GM23248 (cell line): ENCODE measurements at regions not wholly inside any gene's neighbourhood (a gene's known extent, or its start where the extent isn't known, plus 50 kb on each side); places are given as distances from the start of the nearest gene placed in this dataset.

Experiments
- DNase-seq: peaks from one replicate; pipeline ENCODE4 v3.0.0-alpha.2; 2015
- H2AFZ ChIP-seq: fragments of 200-600 bp; sonication (generic); 2 replicates; pipeline ENCODE4 v1.6.1; 2016; ENCODE audit warnings: antibody characterized with exemption
- H3F3A ChIP-seq: fragments of 200-600 bp; sonication (generic); 2 replicates; pipeline ENCODE4 v1.6.1; 2016; ENCODE audit warnings: mild to moderate bottlenecking, antibody characterized with exemption, mixed run types; ENCODE audit not compliant: insufficient read depth
- H3K27ac ChIP-seq: fragments of 200-600 bp; sonication (generic); 2 replicates; pipeline ENCODE4 v1.5.1; 2016; ENCODE audit warnings: mild to moderate bottlenecking
- H3K27me3 ChIP-seq: fragments of 200-600 bp; sonication (generic); replicated peaks from 2 replicates; pipeline ENCODE4 v1.6.1; 2016; ENCODE audit warnings: mild to moderate bottlenecking; ENCODE audit not compliant: insufficient read depth
- H3K36me3 ChIP-seq: fragments of 200-600 bp; sonication (generic); 2 replicates; pipeline ENCODE4 v1.6.1; 2016; ENCODE audit warnings: low read depth, mild to moderate bottlenecking
- H3K4me1 ChIP-seq: fragments of 200-600 bp; sonication (generic); 2 replicates; pipeline ENCODE4 v1.6.1; 2016; ENCODE audit warnings: mild to moderate bottlenecking; ENCODE audit not compliant: insufficient read depth
- H3K4me2 ChIP-seq: fragments of 200-600 bp; sonication (generic); one replicate; pipeline ENCODE4 v1.6.1; 2016; ENCODE audit warnings: mild to moderate bottlenecking; ENCODE audit not compliant: unreplicated experiment
- H3K4me3 ChIP-seq: fragments of 200-600 bp; sonication (generic); 2 replicates; pipeline ENCODE4 v1.5.1; 2016; ENCODE audit warnings: mild to moderate bottlenecking
- H3K79me2 ChIP-seq: fragments of 200-600 bp; sonication (generic); 2 replicates; pipeline ENCODE4 v1.6.1; 2016; ENCODE audit warnings: mild to moderate bottlenecking; ENCODE audit not compliant: insufficient read depth
- H3K9ac ChIP-seq: fragments of 200-600 bp; sonication (generic); 2 replicates; pipeline ENCODE4 v1.6.1; 2016; ENCODE audit warnings: mild to moderate bottlenecking
- H3K9me2 ChIP-seq: fragments of 200-600 bp; sonication (generic); 2 replicates; pipeline ENCODE4 v1.6.1; 2016; ENCODE audit warnings: mixed run types, mild to moderate bottlenecking, moderate library complexity; ENCODE audit not compliant: insufficient read depth
- H3K9me3 ChIP-seq: fragments of 200-600 bp; sonication (generic); one replicate; pipeline ENCODE4 v1.6.1; 2017; ENCODE audit warnings: low read depth
- H4K20me1 ChIP-seq: fragments of 200-600 bp; sonication (generic); 2 replicates; pipeline ENCODE4 v1.6.0; 2016; ENCODE audit not compliant: insufficient read depth
- EZH2 ChIP-seq: fragments of 200-600 bp; sonication (generic); IDR thresholded peaks from 2 replicates; pipeline ENCODE4 v1.6.1; 2018; ENCODE audit warnings: antibody characterized with exemption, mild to moderate bottlenecking; ENCODE audit not compliant: insufficient read depth, poor library complexity, severe bottlenecking
- EZH2phosphoT487 ChIP-seq: fragments of 200-600 bp; sonication (generic); IDR thresholded peaks from 2 replicates; pipeline ENCODE4 v1.6.1; 2018; ENCODE audit warnings: antibody characterized with exemption, moderate library complexity, mild to moderate bottlenecking, low read depth; ENCODE audit not compliant: insufficient read depth
- WGBS, 2 experiments: methylation state at CpG; one replicate each; pipeline ENCODE4 v1.1.6; 2015 to 2017; ENCODE audit warnings: low lambda C conversion rate in 2 of 2, low coverage in 1 of 2; ENCODE audit errors: missing lambda C conversion rate in 2 of 2; 5-methylcytosine and 5-hydroxymethylcytosine counted together
- in situ Hi-C: fragments of 300-500 bp; cut with MboI; formaldehyde crosslinking; loops from 2 replicates; pipeline ENCODE4 v1.15.0; 2020

- H3K79me2 ChIP-seq: no peaks in the 10 kb centered on the region
- H3K27ac ChIP-seq: no peak overlapping the region
- no peaks in the 10 kb centered on the region for H3K4me1 ChIP-seq
- H3K4me3 ChIP-seq: no peak overlapping the region
- no peaks in the 10 kb centered on the region for H3K27me3 ChIP-seq
- no peaks in the 10 kb centered on the region for H3F3A ChIP-seq
- H3K4me2 ChIP-seq: no peak overlapping the region
- H3K9me3 ChIP-seq: no peaks in the 10 kb centered on the region
- no peak for DNase-seq
- no peaks in the 10 kb centered on the region for H3K36me3 ChIP-seq
- no peaks in the 10 kb centered on the region for H4K20me1 ChIP-seq
- no peak for TF ChIP-seq EZH2phosphoT487
- no peak for TF ChIP-seq EZH2
- in situ Hi-C loops: no loop called here
- 22 to 36% methylated on average over 4 of the region's 4 CpGs for WGBS, 2 experiments
- no peaks in the 10 kb centered on the region for H3K9me2 ChIP-seq
- H3K9ac ChIP-seq: no peak overlapping the region
- no peak overlapping the region for H2AFZ ChIP-seq
These were observed 236.9 kb downstream of the EPM2A start for GRCh38 chr6:145498425-145498824.

GRCh38 chr6:145502416-145502815 lies 232.9 kb downstream of the EPM2A start:
- no peaks in the 10 kb centered on the region for H3K36me3 ChIP-seq
- 0 to 5% methylated on average over 1 of the region's 1 CpG for WGBS, 2 experiments
- no peak overlapping the region for H3K27ac ChIP-seq
- no peaks in the 10 kb centered on the region for H3K9me2 ChIP-seq
- no peaks in the 10 kb centered on the region for H3K4me1 ChIP-seq
- in situ Hi-C loops: no loop called here
- H4K20me1 ChIP-seq: no peaks in the 10 kb centered on the region
- H3K27me3 ChIP-seq: no peaks in the 10 kb centered on the region
- H3F3A ChIP-seq: no peaks in the 10 kb centered on the region
- H2AFZ ChIP-seq: no peak overlapping the region
- H3K4me3 ChIP-seq: no peak overlapping the region
- peak; percentile 12 for DNase-seq
- no peaks in the 10 kb centered on the region for H3K9me3 ChIP-seq
- TF ChIP-seq EZH2: no peak
- TF ChIP-seq EZH2phosphoT487: no peak
- H3K79me2 ChIP-seq: no peaks in the 10 kb centered on the region
- no peak overlapping the region for H3K9ac ChIP-seq
- H3K4me2 ChIP-seq: no peak overlapping the region

- TF ChIP-seq EZH2 (no peak), EZH2phosphoT487 (no peak)
- H3K36me3 ChIP-seq: no peaks in the 10 kb centered on the region
- no peak for DNase-seq
- H3K4me3 ChIP-seq: no peak overlapping the region
- no peaks in the 10 kb centered on the region for H4K20me1 ChIP-seq
- H3K4me2 ChIP-seq: no peak overlapping the region
- H2AFZ ChIP-seq: no peak overlapping the region
- no peaks in the 10 kb centered on the region for H3F3A ChIP-seq
- H3K9me3 ChIP-seq: no peaks in the 10 kb centered on the region
- H3K4me1 ChIP-seq: no peaks in the 10 kb centered on the region
- H3K27me3 ChIP-seq: no peaks in the 10 kb centered on the region
- no peaks in the 10 kb centered on the region for H3K9me2 ChIP-seq
- H3K79me2 ChIP-seq: no peaks in the 10 kb centered on the region
- WGBS, 2 experiments: 10 to 11% methylated on average over 2 of the region's 2 CpGs
- H3K9ac ChIP-seq: no peak overlapping the region
- H3K27ac ChIP-seq: no peak overlapping the region
- in situ Hi-C loops: no loop called here
These were observed 229.2 kb downstream of the EPM2A start for GRCh38 chr6:145506136-145506535.

GRCh38 chr6:145506565-145506964 lies 228.8 kb downstream of the EPM2A start:
- H3K36me3 ChIP-seq: no peaks in the 10 kb centered on the region
- no peak overlapping the region for H3K4me2 ChIP-seq
- H3K9me2 ChIP-seq: no peaks in the 10 kb centered on the region
- H3K79me2 ChIP-seq: no peaks in the 10 kb centered on the region
- no peak overlapping the region for H3K9ac ChIP-seq
- H3K27me3 ChIP-seq: no peaks in the 10 kb centered on the region
- no peaks in the 10 kb centered on the region for H3K4me1 ChIP-seq
- no peaks in the 10 kb centered on the region for H3K9me3 ChIP-seq
- in situ Hi-C loops: no loop called here
- H2AFZ ChIP-seq: no peak overlapping the region
- no peak overlapping the region for H3K4me3 ChIP-seq
- DNase-seq: peak; percentile 3
- TF ChIP-seq EZH2 (no peak), EZH2phosphoT487 (no peak)
- H4K20me1 ChIP-seq: no peaks in the 10 kb centered on the region
- 0% methylated on average over 1 of the region's 1 CpG for WGBS, 2 experiments
- H3K27ac ChIP-seq: no peak overlapping the region
- no peaks in the 10 kb centered on the region for H3F3A ChIP-seq

GRCh38 chr6:145507239-145507638 lies 228.1 kb downstream of the EPM2A start:
- H3K27ac ChIP-seq: no peak overlapping the region
- H3F3A ChIP-seq: no peaks in the 10 kb centered on the region
- H3K79me2 ChIP-seq: no peaks in the 10 kb centered on the region
- no peak overlapping the region for H3K4me3 ChIP-seq
- H3K9me2 ChIP-seq: no peaks in the 10 kb centered on the region
- H3K36me3 ChIP-seq: no peaks in the 10 kb centered on the region
- 33 to 35% methylated on average over 2 of the region's 2 CpGs for WGBS, 2 experiments
- no peak overlapping the region for H2AFZ ChIP-seq
- H3K9ac ChIP-seq: no peak overlapping the region
- H3K27me3 ChIP-seq: no peaks in the 10 kb centered on the region
- no peak for DNase-seq
- TF ChIP-seq EZH2: no peak
- no peak for TF ChIP-seq EZH2phosphoT487
- in situ Hi-C loops: no loop called here
- no peaks in the 10 kb centered on the region for H3K4me1 ChIP-seq
- no peaks in the 10 kb centered on the region for H4K20me1 ChIP-seq
- no peak overlapping the region for H3K4me2 ChIP-seq
- H3K9me3 ChIP-seq: no peaks in the 10 kb centered on the region
